H1 (cell line): ENCODE measurements at regions not wholly inside any gene's neighbourhood (a gene's known extent, or its start where the extent isn't known, plus 50 kb on each side); places are given as distances from the start of the nearest gene placed in this dataset.
A peak's percentile ranks its signal among the peaks of the same experiment; 100 is the strongest.

Experiments used
- CTCF ChIA-PET: fragments of 300-600 bp; sonication (Branson Sonifier 250); formaldehyde crosslinking; loops from one replicate; lab custom pipeline; 2021; ENCODE audit not compliant: partially characterized antibody; lab: Charles Lee
- POLR2A ChIA-PET: fragments of 300-600 bp; sonication (Branson Sonifier 250); formaldehyde crosslinking; loops from one replicate; lab custom pipeline; 2021; ENCODE audit warnings: inconsistent platforms; ENCODE audit not compliant: partially characterized antibody; lab: Charles Lee
- DNase-seq, 2 experiments: peaks; one replicate each; pipeline versions ENCODE4 v3.0.0 to v3.0.0-alpha.2; 2010 to 2022; ENCODE audit warnings: low spot score in 2 of 2, low read depth in 1 of 2, mixed read lengths in 1 of 2
- FAIRE-seq: peaks from 2 replicates; lab custom pipeline; 2011; peaks lifted over from hg19 to GRCh38; lab: Jason Lieb, UNC
- H2AFZ ChIP-seq: 2 replicates; pipeline ENCODE4 v1.8.1; 2012; ENCODE audit warnings: low read length, inconsistent platforms
- H2AK5ac ChIP-seq: 2 replicates; pipeline ENCODE4 v1.6.1; 2013; ENCODE audit warnings: low read depth, low read length
- H2BK120ac ChIP-seq: replicated peaks from 2 replicates; pipeline ENCODE3; 2013; ENCODE audit warnings: low read depth, low read length, inconsistent platforms
- H2BK12ac ChIP-seq: 2 replicates; pipeline ENCODE4 v1.6.1; 2013; ENCODE audit warnings: low read depth, low read length
- H2BK15ac ChIP-seq: 2 replicates; pipeline ENCODE4 v1.6.1; 2013; ENCODE audit warnings: low read length
- H2BK20ac ChIP-seq: 2 replicates; pipeline ENCODE4 v1.6.1; 2013; ENCODE audit warnings: low read length
- H2BK5ac ChIP-seq: 2 replicates; pipeline ENCODE4 v1.6.1; 2013; ENCODE audit warnings: low read depth, low read length
- H3K14ac ChIP-seq: 2 replicates; pipeline ENCODE4 v1.6.1; 2013; ENCODE audit warnings: inconsistent platforms; ENCODE audit not compliant: insufficient read length
- H3K18ac ChIP-seq: 2 replicates; pipeline ENCODE4 v1.6.1; 2013; ENCODE audit warnings: low read length; ENCODE audit errors: extremely low read depth
- H3K23ac ChIP-seq: 2 replicates; pipeline ENCODE4 v1.6.1; 2013; ENCODE audit warnings: inconsistent platforms; ENCODE audit not compliant: insufficient read length
- H3K23me2 ChIP-seq: 2 replicates; pipeline ENCODE4 v1.6.1; 2013; ENCODE audit warnings: low read depth, low read length
- H3K27ac ChIP-seq: 2 replicates; pipeline ENCODE4 v1.6.1; 2011; ENCODE audit warnings: low read depth, low read length, inconsistent platforms
- H3K27me3 ChIP-seq, 4 experiments: replicated peaks in 1 of 4; 1 replicate in 1 of 4; 2 replicates in 3 of 4; pipeline versions ENCODE4 v1.6.1 to v1.8.1; 2011 to 2013; ENCODE audit warnings: low read length in 3 of 4, mild to moderate bottlenecking in 3 of 4, inconsistent platforms in 2 of 4, mixed read lengths in 2 of 4, moderate library complexity in 1 of 4; ENCODE audit not compliant: control insufficient read depth in 3 of 4, insufficient read depth in 3 of 4; ENCODE audit errors: extremely low read depth in 1 of 4
- H3K36me3 ChIP-seq, 4 experiments: 2 replicates each; pipeline versions ENCODE4 v1.6.1 to v1.8.1; 2011 to 2013; ENCODE audit warnings: mild to moderate bottlenecking in 4 of 4, low read length in 3 of 4, moderate library complexity in 2 of 4, control low read depth in 1 of 4, inconsistent platforms in 1 of 4; ENCODE audit not compliant: insufficient read depth in 4 of 4, control insufficient read depth in 2 of 4
- H3K4ac ChIP-seq: replicated peaks from 2 replicates; pipeline ENCODE3; 2013; ENCODE audit warnings: low read length, low read depth, mixed read lengths, inconsistent platforms; ENCODE audit not compliant: insufficient read length
- H3K4me1 ChIP-seq, 4 experiments: replicated peaks in 1 of 4; 1 replicate in 1 of 4; 2 replicates in 3 of 4; pipeline versions ENCODE4 v1.6.1 to v1.8.1; 2011 to 2013; ENCODE audit warnings: low read length in 3 of 4, inconsistent platforms in 2 of 4, mixed read lengths in 1 of 4; ENCODE audit not compliant: insufficient read depth in 4 of 4, control insufficient read depth in 3 of 4
- H3K4me2 ChIP-seq, 2 experiments: 2 replicates each; pipeline versions ENCODE4 v1.6.1 to v1.8.1; 2011 to 2013; ENCODE audit warnings: low read depth in 2 of 2, low read length in 2 of 2, control low read depth in 1 of 2, inconsistent platforms in 1 of 2, mild to moderate bottlenecking in 1 of 2; ENCODE audit not compliant: insufficient read depth in 1 of 2
- H3K4me3 ChIP-seq, 4 experiments: fragments of 200-600, 300-600 bp in 1 of 4; sonication (generic), shearing (Covaris generic), sonication (Bioruptor Twin) in 1 of 4; 2 replicates each; pipeline versions ENCODE4 v1.5.1 to v1.8.1; 2011 to 2016; ENCODE audit warnings: low read length in 4 of 4, low read depth in 3 of 4, control low read depth in 2 of 4, inconsistent platforms in 2 of 4, mild to moderate bottlenecking in 2 of 4, mixed read lengths in 1 of 4, moderate library complexity in 1 of 4; ENCODE audit not compliant: insufficient read depth in 2 of 4; ENCODE audit errors: extremely low read depth in 1 of 4
- H3K56ac ChIP-seq: replicated peaks from 2 replicates; pipeline ENCODE3; 2013; ENCODE audit warnings: low read depth, mild to moderate bottlenecking, mixed read lengths, low read length, inconsistent platforms; ENCODE audit not compliant: insufficient read length
- H3K79me1 ChIP-seq: 2 replicates; pipeline ENCODE4 v1.6.1; 2013; ENCODE audit warnings: low read depth, low read length, control low read depth
- H3K79me2 ChIP-seq, 2 experiments: 2 replicates each; pipeline versions ENCODE4 v1.6.1 to v1.8.1; 2012 to 2013; ENCODE audit warnings: low read length in 2 of 2, mild to moderate bottlenecking in 2 of 2, inconsistent platforms in 1 of 2; ENCODE audit not compliant: insufficient read depth in 2 of 2, control insufficient read depth in 1 of 2
- H3K9ac ChIP-seq, 4 experiments: replicated peaks in 1 of 4; 1 replicate in 1 of 4; 2 replicates in 3 of 4; pipeline versions ENCODE4 v1.6.1 to v1.8.1; 2011 to 2013; ENCODE audit warnings: low read depth in 3 of 4, low read length in 3 of 4, control low read depth in 2 of 4, mild to moderate bottlenecking in 2 of 4, moderate library complexity in 2 of 4, inconsistent platforms in 1 of 4; ENCODE audit errors: extremely low read depth in 1 of 4
- H3K9me3 ChIP-seq, 2 experiments: 2 replicates each; pipeline versions ENCODE4 v1.6.1 to v1.8.1; 2012 to 2013; ENCODE audit warnings: mild to moderate bottlenecking in 2 of 2, moderate library complexity in 2 of 2, control low read depth in 1 of 2, inconsistent platforms in 1 of 2, low read depth in 1 of 2, low read length in 1 of 2, mixed read lengths in 1 of 2; ENCODE audit not compliant: insufficient read depth in 2 of 2
- H4K20me1 ChIP-seq, 2 experiments: replicated peaks in 1 of 2; 2 replicates each; pipeline versions ENCODE3 to v1.8.1; 2011 to 2013; ENCODE audit warnings: inconsistent platforms in 2 of 2, low read length in 2 of 2, mild to moderate bottlenecking in 1 of 2; ENCODE audit not compliant: insufficient read depth in 2 of 2, control insufficient read depth in 1 of 2
- H4K5ac ChIP-seq: 2 replicates; pipeline ENCODE4 v1.6.1; 2013; ENCODE audit warnings: low read length, low read depth, mixed read lengths, inconsistent platforms; ENCODE audit not compliant: insufficient read length
- H4K8ac ChIP-seq: 2 replicates; pipeline ENCODE4 v1.8.0; 2013; ENCODE audit warnings: mild to moderate bottlenecking, moderate library complexity, low read length, inconsistent platforms; ENCODE audit not compliant: insufficient read depth; ENCODE audit errors: extremely low read depth
- H4K91ac ChIP-seq: replicated peaks from 2 replicates; pipeline ENCODE3; 2013; ENCODE audit warnings: low read length, mixed read lengths, inconsistent platforms; ENCODE audit not compliant: insufficient read length
- CBX5 ChIP-seq: fragments of 300-800, 300-1000 bp; sonication (generic); IDR thresholded peaks from 2 replicates; pipeline ENCODE4 v1.7.1; 2016; ENCODE audit warnings: antibody characterized with exemption, low read length, low read depth
- YY1 ChIP-seq: IDR thresholded peaks from 2 replicates; pipeline ENCODE4 v1.6.1; 2011; ENCODE audit warnings: low read depth, mild to moderate bottlenecking, low read length
- WGBS, 2 experiments: shearing (Covaris generic) in 1 of 2; methylation state at CpG; one replicate each; pipeline versions ENCODE4 v1.1.6 to v1.1.7; 2013 to 2015; ENCODE audit warnings: low lambda C conversion rate in 2 of 2, mixed read lengths in 2 of 2, inconsistent platforms in 1 of 2, low coverage in 1 of 2, missing lambda C conversion rate in 1 of 2; ENCODE audit not compliant: insufficient replicate concordance in 2 of 2, insufficient coverage in 1 of 2, insufficient read length in 1 of 2; ENCODE audit errors: extremely low coverage in 1 of 2, missing lambda C conversion rate in 1 of 2; 5-methylcytosine and 5-hydroxymethylcytosine counted together

- H3K4me3 ChIP-seq = no peak overlapping the region
- ChIA-PET CTCF (interaction anchor here (0.7 to 1.6 kb wide), 3 partner anchors 14 to 174 kb away, joined by 3 read pairs; no protein-coding TSS in a partner anchor), POLR2A (no interaction called here)
- no peak overlapping the region for H3K14ac ChIP-seq
- H3K27ac ChIP-seq = no peak overlapping the region
- no peak overlapping the region for H4K8ac ChIP-seq
- H3K79me1 ChIP-seq = no peaks in the 10 kb centered on the region
- H3K18ac ChIP-seq = no peak overlapping the region
- H3K9me3 ChIP-seq = peaks cover 0 to 3% of the 10 kb centered on the region in 2 experiments; a peak in 1 of 4 replicates
- DNase-seq (no peak), FAIRE-seq (no peak)
- H3K4me1 ChIP-seq = peaks cover 4 to 13% (median 10%) of the 10 kb centered on the region in 4 experiments; a peak in 6 of 7 replicates
- peak overlapping the region in 1 of 2 experiments; percentile 39; a peak in 3 of 4 replicates for H3K4me2 ChIP-seq
- no peak overlapping the region for H3K4ac ChIP-seq
- no peaks in the 10 kb centered on the region for H3K27me3 ChIP-seq
- H3K36me3 ChIP-seq = no peaks in the 10 kb centered on the region
- H2AFZ ChIP-seq = peak overlapping the region; percentile 98
- 36% methylated on average over 5 of the region's 5 CpGs; no CpG with 5 or more reads in 1 of the 2 experiments for WGBS, 2 experiments
- H2BK120ac ChIP-seq = no peak overlapping the region
- H4K5ac ChIP-seq = no peak overlapping the region
- H2BK5ac ChIP-seq = no peak overlapping the region
- H4K20me1 ChIP-seq = no peaks in the 10 kb centered on the region
- H3K23ac ChIP-seq = no peak overlapping the region
- no peak overlapping the region for H2BK15ac ChIP-seq
- no peak overlapping the region for H2AK5ac ChIP-seq
- peaks cover 2% of the 10 kb centered on the region; the same call in 1 of the 2 replicates for H3K23me2 ChIP-seq
- no peak overlapping the region for H4K91ac ChIP-seq
- H3K56ac ChIP-seq = no peak overlapping the region
- H2BK12ac ChIP-seq = no peak overlapping the region
- no peaks in the 10 kb centered on the region for H3K79me2 ChIP-seq
- TF ChIP-seq CBX5 (no peak), YY1 (peak; percentile 70)
- TF ChIP-seq, all 59 proteins: peak for 1
- H3K9ac ChIP-seq = no peak overlapping the region
- no peak overlapping the region for H2BK20ac ChIP-seq
Observed at GRCh38 chr14:76612654-76613053, 148.6 kb upstream of the VASH1 start.
